T-helper 2 cell (primary cell): ENCODE measurements at regions not wholly inside any gene's neighbourhood (a gene's known extent, or its start where the extent isn't known, plus 50 kb on each side); places are given as distances from the start of the nearest gene placed in this dataset.
"Not testable (repeated sequence)": the region's sequence is repeated elsewhere in the genome, so short reads cannot be mapped to it uniquely, and the experiment has no call there.

Source experiments
- DNase-seq, 5 experiments: peaks; one replicate each; pipeline versions ENCODE4 v3.0.0 to v3.0.0-alpha.2; 2012 to 2022

DNA sequence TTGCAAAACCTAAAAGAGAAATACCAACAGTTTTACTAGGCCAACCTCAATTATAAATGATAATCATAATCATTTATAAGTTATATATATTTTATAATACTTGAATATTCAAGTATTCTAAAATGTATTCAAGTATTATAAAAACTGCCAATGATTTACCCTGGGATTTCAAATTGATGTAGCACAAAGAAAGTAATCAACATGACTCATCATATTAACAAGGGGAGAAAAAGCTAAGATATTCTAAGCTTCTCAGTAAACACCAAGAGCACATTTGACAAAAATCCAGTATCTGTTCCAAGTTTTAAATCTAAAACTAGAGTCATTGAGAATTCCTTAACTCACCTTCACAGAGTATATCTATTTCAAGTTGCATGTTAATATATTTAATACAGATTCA is 56.1 kb downstream of the CAPZA3 start:
- no peak for DNase-seq

DNA sequence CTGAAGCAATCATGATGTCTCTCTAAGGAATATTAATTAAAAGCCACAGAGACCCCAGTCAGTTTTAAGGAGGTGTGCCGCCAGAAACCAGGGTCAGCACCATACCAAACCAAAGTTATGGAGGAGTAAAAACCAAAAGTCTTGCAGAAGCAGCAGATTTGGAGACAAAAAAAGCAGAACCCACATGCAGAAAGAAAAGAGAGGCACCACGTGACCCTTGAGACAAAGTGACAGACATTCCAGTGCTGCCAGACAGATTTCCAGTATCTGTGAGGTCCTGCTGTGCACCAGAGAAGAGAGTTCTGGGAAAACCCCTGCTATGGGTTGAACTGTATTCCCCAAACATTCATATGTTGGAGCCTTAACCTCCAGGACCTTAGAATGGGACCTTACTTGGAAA is 59.7 kb downstream of the CAPZA3 start:
- DNase-seq: no peak

DNA sequence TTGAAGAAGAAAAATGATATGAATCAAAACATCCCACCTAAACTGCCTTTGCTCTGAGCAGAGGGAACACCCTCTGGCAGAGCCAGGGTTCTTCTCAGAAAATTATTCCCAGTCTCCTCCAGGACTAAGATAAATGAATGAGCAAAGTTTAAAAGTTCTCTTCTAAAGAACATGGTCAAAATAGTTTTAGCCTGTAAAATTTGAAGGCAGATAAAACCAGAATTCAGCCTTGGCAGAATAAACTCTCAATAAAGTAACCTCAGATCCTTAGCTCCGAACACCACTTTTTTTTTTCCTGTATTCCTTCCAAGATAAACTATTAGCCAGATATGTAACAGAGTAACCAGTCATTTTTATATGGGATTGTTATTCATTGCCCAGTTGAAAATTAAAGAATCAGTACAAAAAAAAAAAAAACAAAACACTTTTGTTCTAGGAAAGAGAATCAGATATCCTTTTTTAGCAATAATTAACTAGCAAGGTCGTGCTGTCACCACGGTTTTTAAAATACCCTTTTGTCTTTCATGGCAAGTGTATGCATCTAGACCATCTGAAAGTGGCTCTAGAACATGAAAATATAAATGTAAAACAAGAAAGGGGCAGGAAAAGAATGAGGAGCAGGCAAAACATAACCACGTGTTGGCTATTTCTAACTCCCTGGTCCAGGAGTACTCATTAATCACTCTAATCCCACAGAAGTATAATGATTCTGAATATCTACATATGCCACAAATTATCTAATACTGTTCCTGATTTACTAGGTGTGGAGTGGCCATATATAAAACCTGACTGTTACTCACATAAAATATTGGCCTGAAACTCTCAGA is 60.8 kb downstream of the CAPZA3 start:
- DNase-seq: no peak

DNA sequence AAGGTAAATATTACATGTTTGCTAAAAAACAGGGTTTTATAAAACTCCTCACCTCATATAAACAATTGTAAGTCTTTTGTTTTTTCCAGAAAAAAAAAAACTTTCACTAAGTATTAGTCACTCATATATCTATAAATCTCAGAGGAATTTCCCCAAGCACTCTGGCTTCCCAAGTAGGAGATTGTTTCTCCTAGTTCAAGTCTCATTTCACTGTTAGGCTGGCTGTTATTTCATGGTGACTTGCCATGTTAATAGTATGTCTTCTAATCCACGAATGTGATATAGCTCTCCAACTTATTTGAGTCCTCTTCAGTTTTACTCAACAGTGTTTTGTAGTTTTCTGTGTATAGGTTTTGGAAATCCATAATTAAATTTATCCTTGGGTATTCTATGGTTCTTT is 61.6 kb downstream of the CAPZA3 start:
- DNase-seq: no peak

DNA sequence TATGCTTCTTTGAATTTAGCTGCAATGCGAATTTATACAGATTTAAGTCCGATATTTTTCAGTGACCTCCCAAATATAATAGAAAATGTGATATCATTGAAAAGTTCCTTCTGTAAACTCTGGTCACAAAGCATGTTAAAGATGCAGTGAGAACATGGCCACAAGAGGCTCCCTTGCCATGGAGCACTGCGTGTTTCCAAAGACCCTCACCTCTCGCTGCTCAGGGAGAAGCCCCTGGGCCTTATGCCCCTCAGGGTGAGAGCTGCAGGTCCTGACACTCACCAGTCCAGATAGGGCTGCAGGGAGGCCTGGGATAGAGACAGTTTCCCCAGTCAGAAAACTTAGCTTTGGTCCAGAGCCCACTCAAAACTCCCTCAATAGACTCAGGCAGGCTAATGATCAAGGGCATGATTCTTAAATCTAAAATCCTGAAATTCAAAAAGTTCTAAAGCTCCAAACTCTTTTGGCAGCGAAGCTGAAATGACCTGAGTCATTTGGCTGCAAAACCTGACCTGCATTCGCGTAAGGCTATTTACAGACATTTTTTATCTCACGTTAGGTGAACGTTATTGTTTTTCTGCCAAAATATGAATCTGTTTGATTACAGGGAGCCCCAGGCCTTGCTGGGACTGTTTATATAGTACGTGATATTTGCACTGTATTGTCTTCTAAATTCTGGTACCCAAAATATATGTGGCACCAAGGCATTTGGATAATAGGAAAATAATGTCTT is 67.8 kb downstream of the CAPZA3 start:
- DNase-seq: no peak

DNA sequence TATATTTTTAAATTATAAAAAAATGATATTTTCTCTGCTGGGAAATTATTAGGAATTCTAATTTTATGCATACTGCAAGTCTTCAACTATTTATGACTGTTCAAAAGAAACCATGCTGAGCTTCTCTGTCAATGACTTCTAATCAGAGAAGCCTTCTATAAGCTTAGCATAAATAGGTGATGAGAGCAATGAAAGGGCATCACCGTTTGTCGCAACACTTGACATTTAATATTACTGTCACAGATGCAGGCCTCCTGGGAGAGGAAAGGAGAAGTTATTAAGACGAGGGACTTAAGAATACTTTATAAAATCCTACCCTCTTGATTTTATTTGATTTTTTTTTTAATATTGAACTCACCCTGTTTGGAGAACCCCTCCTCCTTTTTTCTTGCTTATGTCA is 69.8 kb downstream of the CAPZA3 start:
- no peak for DNase-seq

DNA sequence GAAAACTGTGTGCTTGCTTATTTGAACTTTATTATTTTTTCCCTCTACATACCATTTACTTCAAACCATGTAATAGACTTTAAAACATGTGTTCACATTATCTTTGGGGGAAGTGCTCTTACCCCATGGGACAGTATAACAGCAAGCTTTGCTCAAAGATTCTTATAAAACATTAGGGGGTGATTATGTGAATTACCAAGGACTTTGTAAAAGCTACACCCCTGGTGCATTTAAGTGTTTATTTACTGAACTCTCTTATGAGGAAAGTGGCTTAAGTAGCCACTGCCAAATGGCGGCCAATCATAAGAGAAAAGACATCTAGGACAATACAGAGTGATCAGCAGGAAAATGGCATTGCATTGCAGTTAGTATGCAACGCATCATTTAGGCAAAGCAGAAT is 70.3 kb downstream of the CAPZA3 start:
- no peak for DNase-seq

DNA sequence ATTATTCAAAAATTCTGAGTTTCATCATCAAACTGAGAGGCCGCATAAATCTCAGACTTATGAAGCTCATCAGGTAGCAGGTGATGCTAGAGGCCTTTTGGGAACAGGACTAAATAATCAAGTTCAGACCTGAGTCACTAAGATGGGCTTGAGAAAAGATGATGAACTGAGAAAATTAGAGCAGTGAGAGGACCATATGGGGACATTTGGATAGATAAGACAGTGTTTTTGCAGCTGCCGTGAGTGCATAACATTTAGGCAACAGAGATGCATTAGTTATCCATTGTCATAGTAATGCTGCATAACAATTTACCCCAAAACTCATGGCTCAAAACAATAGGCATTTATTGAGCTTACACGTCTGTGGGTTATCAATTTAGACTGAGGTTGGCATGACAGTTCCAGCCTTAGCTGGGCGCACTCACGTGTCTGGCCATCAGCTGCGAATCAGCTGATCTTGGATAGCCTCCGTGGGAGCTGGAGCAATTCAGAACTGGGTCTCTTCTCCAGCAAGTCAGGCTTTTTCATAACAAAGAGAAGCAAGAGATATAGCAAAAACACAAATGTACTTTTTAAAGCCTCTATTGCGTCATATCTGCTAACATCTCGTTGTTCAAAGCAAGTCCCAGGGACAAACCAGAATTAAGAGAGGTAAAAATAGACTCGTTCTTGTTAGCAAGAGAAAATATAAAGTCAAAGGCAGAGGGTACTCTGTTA is 72.8 kb downstream of the CAPZA3 start:
- no peak for DNase-seq

DNA sequence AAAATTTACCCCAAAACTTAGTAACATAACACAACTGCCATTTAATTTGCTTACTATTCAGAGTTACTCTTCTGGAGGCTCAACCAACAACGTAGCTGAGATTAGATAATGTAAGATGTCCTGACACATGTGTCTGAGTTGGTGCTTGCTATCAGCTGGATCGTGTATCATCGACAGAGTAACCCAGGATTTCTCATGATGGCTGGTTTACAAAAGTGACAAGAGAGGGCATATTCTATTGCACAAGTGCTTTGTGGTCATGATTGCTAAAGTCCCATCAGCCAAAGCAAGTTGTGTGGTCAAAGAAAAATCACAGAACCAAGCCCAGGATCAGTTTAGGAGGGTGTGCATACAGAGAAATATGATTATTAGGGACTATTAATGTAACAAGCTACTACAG is 73.4 kb downstream of the CAPZA3 start:
- DNase-seq: no peak

DNA sequence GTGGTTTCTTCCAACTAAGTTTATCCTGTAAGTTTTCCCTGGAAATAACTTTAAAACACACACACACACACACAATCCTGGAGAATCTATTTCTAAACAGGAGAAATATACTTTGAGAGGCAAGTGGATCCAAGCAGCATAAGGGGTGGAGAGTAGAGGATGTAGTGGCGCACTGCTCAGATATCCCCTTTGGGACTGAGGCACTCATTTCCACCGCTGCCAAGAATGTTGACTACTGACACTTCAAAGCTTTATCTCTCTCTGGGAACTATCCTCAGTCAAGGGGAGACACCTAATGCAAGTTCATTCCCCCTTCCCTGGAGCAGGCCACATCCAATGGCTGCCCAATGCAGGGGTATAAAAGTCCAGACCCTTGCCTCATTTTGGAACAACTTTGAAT is 75.8 kb downstream of the CAPZA3 start:
- DNase-seq: no peak

DNA sequence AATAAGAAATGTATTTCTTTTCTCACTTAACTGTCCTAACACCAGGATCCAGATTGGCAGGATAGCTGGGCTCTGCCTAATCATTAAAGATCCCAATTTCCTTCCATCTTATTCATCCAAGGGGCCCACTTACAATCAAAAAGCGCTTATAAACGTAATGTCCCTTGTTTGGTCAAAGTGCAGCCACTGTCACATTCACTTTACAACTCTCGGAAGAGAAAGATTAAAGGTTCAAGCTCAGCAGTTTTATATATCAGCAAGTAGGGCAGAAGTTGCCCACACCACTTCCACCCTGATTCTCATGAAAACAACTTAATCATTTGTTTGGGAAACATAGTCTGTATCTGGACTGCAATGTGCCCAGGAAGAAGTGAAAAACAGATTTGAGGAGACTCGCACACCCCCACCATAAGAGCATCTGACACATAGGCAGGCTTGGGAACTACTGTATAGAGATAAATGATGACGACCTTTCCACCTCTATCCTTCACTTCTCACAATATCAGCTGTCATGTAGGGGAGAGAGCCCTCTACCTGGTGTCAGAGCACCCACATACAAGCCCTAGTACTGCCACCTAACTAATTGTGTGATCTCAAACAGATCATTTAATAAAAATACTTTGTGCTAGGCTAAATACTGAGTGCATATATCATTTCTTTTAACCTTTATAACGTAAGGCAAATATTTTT is 80.8 kb downstream of the CAPZA3 start:
- no peak for DNase-seq

DNA sequence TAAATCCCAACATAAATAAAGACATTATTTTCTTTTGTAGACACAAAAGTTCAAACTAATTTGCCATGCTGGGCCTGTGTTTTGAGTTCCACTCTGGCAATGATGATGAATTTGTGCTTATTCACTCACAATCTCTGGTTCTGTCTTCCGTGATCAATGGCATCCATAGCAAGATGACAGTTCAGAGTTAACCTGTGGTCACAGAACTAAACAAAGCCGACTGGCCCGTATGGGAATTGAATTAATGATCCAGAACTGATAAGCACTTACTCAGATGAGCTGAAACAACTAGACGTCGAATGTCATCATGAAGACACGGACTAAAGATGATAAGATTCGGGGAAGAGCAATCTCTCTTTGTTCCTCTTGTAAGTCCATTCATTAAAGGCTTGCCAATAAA is 81.6 kb downstream of the CAPZA3 start:
- DNase-seq: no peak

DNA sequence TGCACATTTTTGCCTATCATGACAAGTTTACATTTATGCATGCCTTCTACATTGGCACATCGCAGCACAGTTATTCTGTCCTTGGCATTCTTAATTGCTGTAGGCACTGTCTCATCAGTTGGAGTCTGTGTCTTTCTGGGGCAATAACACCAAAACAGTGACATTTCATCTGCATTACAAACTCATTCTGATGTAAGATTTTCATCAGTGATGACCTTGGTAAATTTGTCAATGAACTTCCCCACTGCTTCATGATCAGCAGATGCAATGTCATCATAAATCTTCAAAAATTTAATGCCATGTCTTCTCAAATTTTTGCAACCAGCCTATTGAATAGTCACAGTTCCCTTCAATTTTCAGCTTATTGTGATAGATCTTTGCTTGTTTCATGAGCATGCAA is 85.5 kb downstream of the CAPZA3 start:
- DNase-seq: no peak

DNA sequence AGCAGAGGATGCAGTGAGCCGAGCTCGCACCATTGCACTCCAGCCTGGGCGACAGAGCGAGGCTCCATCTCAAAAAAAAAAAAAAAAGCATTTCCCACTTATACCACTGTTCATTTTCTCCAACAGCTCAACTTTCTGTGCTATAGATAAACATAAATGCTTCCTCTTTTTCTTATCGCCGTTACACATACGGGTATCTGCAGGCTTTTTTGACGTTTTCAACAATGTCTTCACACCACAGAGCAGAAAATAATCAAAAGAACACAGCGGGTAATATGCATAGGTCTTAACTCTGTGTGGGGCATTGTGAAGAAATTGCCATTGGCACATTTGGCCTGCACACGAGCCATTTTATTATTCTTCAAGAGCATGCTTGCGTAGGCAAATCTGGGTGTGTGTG is 86.4 kb downstream of the CAPZA3 start:
- DNase-seq: no peak

DNA sequence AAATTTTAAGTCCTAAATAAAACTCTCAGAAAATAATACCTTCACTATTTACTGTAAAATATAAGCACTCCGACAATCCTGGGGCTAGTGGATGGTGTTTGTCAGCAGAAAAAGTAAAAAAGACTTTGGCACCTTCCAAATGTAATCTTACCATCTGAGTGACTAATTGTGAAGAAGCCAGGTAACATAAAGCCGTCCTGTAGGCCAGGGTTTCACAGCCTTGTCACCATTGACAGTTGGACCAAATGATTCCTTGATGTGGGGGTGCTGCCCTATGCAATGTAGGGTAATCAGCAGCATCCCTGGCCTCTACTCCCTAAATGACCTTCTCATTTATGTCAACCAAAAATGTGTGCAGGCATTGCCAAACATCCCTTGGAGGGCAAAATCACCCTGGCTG is 87.2 kb downstream of the CAPZA3 start:
- no peak for DNase-seq

DNA sequence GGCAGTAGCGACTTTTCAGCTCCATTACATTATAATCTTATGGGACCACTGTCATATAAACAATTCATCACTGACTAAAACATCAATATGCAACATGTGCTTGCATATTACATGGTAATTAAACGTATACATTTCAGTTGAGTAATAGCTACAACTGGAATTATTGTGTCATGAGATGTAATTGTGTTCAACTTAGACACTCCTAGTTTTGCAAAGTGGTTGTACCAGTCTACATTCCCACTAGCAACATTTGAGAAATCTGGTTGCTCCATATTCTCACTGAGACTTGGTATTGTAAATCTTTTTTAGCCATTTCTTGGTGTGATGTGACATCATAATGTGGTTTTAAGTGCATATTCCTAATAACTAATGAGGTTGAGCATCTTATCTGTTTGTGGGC is 90.0 kb downstream of the CAPZA3 start:
- DNase-seq: no peak

DNA sequence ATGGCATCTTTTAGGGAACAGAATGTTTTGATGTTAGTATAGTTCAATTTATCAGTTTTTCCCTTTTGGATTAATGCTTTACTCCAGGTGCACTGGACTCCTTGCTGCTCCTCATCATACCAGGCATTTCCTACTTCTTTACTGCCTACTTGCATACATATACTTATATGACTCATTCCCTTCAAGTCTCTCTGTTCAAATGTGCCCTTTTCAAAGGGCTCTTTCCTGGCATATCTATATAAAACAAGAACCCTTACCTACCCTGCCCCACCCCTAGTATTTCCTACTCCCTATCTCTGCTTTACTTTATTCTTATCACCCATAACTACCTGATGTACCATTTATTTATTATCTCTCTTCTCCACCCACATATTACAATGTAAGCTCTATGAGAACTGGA is 90.6 kb downstream of the CAPZA3 start:
- DNase-seq: no peak

DNA sequence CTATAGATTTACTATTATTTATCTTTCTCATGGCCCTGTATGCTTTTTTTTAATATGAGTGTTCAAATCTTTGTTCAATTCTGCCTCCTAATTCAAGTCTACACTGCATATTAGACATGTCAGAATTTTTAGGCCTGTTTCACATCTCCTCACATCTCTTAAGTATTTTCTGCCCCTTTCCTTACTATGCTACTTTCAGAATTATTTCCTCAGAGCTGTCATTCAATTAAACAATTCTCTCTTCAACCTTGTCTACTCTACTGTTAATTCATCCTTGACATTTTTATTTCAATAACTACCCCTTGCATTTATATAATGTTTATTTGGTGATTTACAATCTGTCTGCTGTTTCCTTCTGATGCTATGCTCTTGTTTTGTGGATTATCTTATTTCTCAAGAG is 91.1 kb downstream of the CAPZA3 start:
- no peak for DNase-seq

DNA sequence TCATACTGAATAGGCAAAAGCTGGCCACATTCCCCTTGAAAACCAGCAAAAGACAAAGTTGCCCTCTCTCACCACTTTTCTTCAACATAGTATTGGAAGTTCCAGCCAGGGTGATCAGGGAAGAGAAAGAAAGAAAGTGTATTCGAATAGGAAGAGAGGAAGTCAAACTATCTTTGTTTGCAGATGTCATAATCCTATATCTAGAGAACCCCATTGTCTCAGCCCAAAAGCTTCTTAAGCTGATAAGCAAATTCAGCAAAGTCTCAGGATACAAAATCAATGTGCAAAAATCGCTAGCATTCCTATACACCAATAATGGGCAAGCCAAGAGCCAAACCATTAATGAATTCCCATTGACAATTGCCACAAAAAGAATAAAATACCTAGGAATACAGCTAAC is 95.0 kb downstream of the CAPZA3 start:
- DNase-seq: not testable (repeated sequence)

DNA sequence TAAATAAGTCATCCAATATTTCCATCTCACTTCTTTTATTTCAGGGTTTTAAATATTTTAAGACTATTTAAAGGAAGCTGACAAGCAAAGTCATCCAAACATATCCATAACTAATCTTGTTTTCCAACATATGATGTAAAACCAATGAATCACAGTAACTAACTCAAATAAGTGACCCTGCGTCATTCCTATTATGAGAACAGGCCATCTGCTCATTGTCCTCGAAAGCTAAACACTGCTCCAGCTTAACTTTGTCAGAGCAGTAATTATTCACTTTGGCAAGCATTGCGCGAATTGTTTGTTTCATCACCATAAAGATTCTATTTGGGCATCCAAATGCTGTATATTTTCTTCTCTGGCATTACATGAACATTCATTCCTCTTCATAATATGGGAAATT is 99.1 kb downstream of the CAPZA3 start:
- no peak for DNase-seq

DNA sequence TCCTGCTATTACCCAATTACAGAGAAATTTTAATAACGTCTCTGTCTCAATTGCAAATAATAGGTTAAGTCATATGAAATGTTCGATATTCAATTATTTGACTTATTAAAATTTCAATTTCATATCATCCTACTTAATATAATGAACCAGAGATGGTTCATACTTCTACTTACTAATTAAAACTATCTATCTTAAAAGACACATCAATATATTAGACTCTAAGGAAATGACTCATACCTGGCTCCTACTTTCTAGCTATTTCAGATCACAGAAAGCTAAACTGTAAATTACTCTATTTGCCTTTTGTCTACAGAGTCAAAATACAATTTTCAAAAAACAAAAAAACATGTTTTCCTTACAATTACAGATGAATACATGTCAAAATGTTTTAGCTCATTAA is 99.6 kb downstream of the CAPZA3 start:
- no peak for DNase-seq

DNA sequence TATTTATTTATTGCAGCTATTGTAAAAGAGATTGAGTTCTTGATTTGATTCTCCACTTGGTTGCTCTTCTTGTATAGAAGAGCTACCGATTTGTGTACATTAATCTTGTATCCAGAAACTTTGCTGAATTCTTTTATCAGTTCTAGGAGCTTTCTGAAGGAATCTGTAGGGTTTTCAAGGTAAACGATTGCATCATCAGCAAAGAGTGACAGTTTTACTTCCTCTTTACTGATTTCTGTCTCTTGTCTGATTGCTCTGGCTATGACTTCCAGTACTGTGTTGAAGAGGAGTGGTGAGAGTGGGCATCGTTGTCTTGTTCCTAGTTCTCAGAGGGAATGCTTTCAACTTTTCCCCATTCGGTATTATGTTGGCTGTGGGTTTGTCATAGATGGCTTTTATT is 103.1 kb downstream of the CAPZA3 start:
- not testable (repeated sequence) for DNase-seq

DNA sequence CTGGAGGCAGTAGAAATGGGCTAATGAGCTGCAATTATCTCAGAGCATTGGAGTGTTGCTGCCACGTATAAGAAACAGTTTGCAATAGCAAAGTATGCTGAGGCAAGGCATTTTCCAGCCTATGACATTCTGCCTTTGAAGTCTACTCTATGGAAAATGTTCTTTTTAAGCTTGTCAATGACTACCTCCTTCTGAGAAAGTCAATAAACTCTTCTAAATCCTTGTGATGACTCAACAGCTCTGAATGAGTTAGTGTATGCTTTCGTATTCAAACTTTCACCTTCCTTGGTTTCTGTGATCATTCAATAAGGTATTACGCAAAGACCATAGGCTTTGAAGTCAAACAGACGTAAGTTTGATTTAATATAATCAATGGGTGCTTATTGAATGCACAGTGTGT is 111.2 kb downstream of the CAPZA3 start:
- DNase-seq: no peak
